ENCODE measurements at regions not wholly inside any gene's neighbourhood (a gene's known extent, or its start where the extent isn't known, plus 50 kb on each side); places are given as distances from the start of the nearest gene placed in this dataset.
"Not testable (repeated sequence)": the region's sequence is repeated elsewhere in the genome, so short reads cannot be mapped to it uniquely, and the experiment has no call there.

DNA sequence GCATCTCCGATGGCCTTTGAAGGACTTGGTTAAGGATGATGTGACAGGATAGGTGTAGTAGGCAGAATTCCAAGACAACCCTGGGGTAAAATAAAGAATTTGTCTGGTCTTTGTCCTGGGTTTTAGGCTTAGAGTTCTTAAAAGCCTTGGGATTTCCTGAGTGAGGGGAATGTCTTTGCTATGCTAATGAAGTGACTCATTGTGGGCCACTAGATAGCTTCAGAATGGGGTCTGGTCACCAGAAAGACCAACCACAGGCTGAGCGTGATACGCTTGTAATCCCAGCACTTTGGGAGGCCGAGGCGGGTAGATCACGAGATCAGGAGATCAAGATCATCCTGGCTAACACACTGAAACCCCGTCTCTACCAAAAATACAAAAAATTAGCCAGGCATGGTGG is 182.8 kb upstream of the TOX3 start:
- DNase-seq (ENCODE audit: low spot score): no peak

- no peak for DNase-seq (ENCODE audit: low spot score)
Measured at GRCh38 chr16:52727849-52728248, 180.9 kb upstream of the TOX3 start.

GRCh38 chr16:52727441-52727840 is 180.5 kb upstream of the TOX3 start:
- no peak for DNase-seq (ENCODE audit: low spot score)

- no peak for DNase-seq (ENCODE audit: low spot score)
Measured at GRCh38 chr16:52725461-52725860, 178.5 kb upstream of the TOX3 start.

- DNase-seq (ENCODE audit: low spot score): no peak
Measured at GRCh38 chr16:52725043-52725442, 178.1 kb upstream of the TOX3 start.

- DNase-seq (ENCODE audit: low spot score): no peak
Measured at GRCh38 chr16:52721331-52721730, 174.4 kb upstream of the TOX3 start.

- DNase-seq (ENCODE audit: low spot score): no peak
Measured at GRCh38 chr16:52718046-52718445, 171.1 kb upstream of the TOX3 start.

- DNase-seq (ENCODE audit: low spot score): no peak
Measured at GRCh38 chr16:52713740-52714139, 166.8 kb upstream of the TOX3 start.

GRCh38 chr16:52709306-52709705 is 162.4 kb upstream of the TOX3 start:
- no peak for DNase-seq (ENCODE audit: low spot score)

DNA sequence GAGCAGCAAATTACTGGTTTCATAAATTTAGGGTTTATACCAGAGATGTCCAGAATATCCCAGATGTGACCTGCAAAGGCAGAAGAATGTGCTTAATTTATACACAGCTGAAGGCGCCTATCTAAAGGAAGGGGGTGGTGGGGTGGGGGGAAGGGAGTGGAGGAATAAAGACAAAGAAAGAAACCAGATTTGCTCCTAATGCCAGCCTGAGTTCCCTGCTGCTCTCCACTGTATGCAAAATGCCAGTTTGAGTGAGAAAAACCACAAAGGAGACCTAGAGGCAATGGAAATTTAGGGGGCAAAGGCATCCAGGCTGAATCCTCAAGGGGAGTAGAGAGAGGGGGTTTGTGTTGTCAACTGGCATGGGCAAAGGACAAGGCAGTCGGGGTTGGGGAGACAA is 161.5 kb upstream of the TOX3 start:
- no peak for DNase-seq (ENCODE audit: low spot score)

- DNase-seq (ENCODE audit: low spot score): no peak
Measured at GRCh38 chr16:52707676-52708337, 160.9 kb upstream of the TOX3 start.

DNA sequence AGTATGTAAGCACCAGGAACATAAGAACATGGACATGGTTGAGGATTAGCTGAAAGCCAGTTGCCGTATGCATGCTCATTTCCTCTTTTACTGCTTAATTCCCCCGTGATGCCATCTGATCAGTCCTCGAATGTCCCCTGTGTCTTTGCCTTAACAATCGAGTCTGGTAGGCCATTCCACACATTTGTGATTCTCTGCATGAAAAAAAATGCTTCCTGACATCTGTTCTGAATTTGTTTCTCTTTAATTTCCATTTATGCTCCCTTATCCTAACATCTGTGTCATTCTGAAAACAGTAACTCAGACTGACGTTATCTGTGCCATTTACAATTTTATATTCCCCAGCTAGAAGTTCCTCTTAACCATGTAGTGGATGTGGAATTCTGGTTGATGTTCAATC is 158.2 kb upstream of the TOX3 start:
- no peak for DNase-seq (ENCODE audit: low spot score)

- DNase-seq (ENCODE audit: low spot score): no peak
Measured at GRCh38 chr16:52697971-52698370, 151.0 kb upstream of the TOX3 start.

GRCh38 chr16:52696126-52696525 is 149.2 kb upstream of the TOX3 start:
- DNase-seq (ENCODE audit: low spot score): no peak

DNA sequence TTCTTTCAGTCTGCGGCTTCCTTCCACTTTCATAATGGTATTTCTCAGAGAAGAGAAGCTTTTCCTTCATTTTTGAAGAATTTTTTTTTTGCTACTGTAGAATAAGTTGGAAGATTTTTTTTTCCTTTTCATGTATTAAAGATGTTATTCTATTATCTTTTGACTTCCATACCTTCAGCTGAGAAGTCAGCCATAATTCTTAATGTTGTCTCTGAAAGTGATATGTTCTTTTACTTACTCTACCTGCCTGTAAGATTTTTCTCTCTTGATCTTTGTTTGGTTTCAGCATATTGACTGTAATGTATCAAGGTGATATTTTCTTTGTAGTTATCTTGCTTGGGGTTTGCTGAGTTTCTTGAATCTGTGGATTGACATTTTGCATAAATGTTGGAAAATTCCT is 143.5 kb upstream of the TOX3 start:
- no peak for DNase-seq (ENCODE audit: low spot score)

- DNase-seq (ENCODE audit: low spot score): no peak
Measured at GRCh38 chr16:52680993-52681392, 134.1 kb upstream of the TOX3 start.

DNA sequence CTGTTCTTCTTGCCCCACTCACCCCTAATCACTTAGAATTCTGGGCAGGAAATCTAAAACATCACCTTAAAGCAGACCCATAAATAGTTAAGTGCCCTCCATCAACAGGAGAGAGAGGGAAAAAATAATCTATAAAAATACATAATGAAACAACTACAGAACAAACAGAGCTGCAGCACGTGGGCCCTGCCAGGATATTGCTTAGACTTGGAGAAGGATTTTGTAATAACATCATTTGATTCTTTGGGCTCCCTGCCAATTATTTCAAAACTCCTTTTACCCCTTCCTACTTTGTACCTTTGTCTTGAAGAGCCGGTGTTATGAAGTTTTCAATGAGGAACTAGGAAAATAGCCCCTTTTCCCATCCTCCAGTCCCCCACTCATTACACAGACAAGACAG is 130.6 kb upstream of the TOX3 start:
- DNase-seq (ENCODE audit: low spot score): no peak

- DNase-seq (ENCODE audit: low spot score): no peak
Measured at GRCh38 chr16:52676959-52677358, 130.0 kb upstream of the TOX3 start.

DNA sequence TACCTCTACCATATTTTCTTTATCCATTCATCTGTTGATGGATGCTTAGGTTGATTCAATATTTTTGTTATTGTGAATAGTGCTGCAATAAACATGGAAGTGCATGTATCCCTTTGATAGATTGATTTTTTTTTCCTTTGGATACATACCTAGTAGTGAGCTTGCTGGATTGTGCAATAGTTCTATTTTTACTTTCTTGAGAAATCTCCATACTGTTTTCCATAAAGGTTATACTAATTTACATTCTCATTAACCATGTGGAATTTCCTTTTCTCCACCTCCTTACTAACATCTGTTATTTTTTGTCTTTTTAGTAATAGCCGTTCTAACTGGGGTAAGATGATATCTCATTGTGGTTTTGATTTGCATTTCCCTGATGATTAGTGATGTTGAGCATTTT is 124.6 kb upstream of the TOX3 start:
- DNase-seq (ENCODE audit: low spot score): no peak

- no peak for DNase-seq (ENCODE audit: low spot score)
Measured at GRCh38 chr16:52657924-52658323, 111.0 kb upstream of the TOX3 start.

- DNase-seq (ENCODE audit: low spot score): not testable (repeated sequence)
Measured at GRCh38 chr16:52655916-52656315, 109.0 kb upstream of the TOX3 start.

- not testable (repeated sequence) for DNase-seq (ENCODE audit: low spot score)
Measured at GRCh38 chr16:52655156-52655555, 108.2 kb upstream of the TOX3 start.

GRCh38 chr16:52652033-52652432 is 105.1 kb upstream of the TOX3 start:
- no peak for DNase-seq (ENCODE audit: low spot score)

DNA sequence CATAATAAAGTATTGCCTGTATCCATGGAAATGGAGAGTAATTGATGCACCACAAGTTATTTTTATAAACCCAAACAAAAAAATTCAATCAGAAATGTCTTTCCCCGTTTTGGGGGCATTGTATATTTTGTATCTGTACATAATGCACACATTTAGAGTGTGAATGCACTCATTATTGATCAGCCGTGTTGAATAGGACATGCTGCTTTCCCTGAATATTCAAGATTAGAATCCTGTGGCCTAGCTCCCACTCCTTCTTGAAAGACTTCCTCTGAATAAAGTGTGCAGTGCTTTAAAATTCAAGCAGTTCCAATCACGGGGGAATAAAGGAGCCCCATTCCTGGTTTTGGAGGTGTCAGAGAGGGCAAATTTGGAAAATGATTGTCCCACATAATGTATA is 103.8 kb upstream of the TOX3 start:
- DNase-seq (ENCODE audit: low spot score): no peak

Measured in ureter (tissue), 1 donor.